ENCODE measurements at regions not wholly inside any gene's neighbourhood (a gene's known extent, or its start where the extent isn't known, plus 50 kb on each side); places are given as distances from the start of the nearest gene placed in this dataset.

- no peaks in the 10 kb centered on the region for H3K79me2 ChIP-seq (ENCODE audit: control insufficient read depth, insufficient read depth, low read length)
- no peaks in the 10 kb centered on the region for H3K27me3 ChIP-seq (ENCODE audit: control insufficient read depth in 2 of 2, insufficient read depth in 2 of 2, low read length in 2 of 2)
- H2AFZ ChIP-seq (ENCODE audit: low read depth, low read length), result no peak overlapping the region
- ChIA-PET CTCF (interaction anchor here (0.9 kb wide), 1 partner anchor 13 kb away, joined by 3 read pairs; no protein-coding TSS in a partner anchor), POLR2A (no interaction called here)
- H3K9me1 ChIP-seq (replicated peaks; ENCODE audit: control insufficient read depth, extremely low read depth, insufficient read depth, low read length), result no peaks in the 10 kb centered on the region
- no peaks in the 10 kb centered on the region for H3K9me3 ChIP-seq (replicated peaks; ENCODE audit: control insufficient read depth, insufficient read depth, low read length)
- H3K4me2 ChIP-seq (ENCODE audit: insufficient read depth, low read length), result no peak overlapping the region
- H3K36me3 ChIP-seq (ENCODE audit: control insufficient read depth in 2 of 2, extremely low read depth in 1 of 2, insufficient read depth in 2 of 2, low read length in 2 of 2), result no peaks in the 10 kb centered on the region
- FAIRE-seq (no peak), DNase-seq (ENCODE audit: low read depth, low spot score) (no peak)
- dilution Hi-C loops (cut with MboI; ENCODE audit: extremely low pct_ligation_motif_present, low sequenced_read_pairs), result no loop called here
- H3K9ac ChIP-seq (replicated peaks; ENCODE audit: extremely low read depth, insufficient read depth, low read length), result no peak overlapping the region
- no peaks in the 10 kb centered on the region for H4K20me1 ChIP-seq (replicated peaks; ENCODE audit: control insufficient read depth, extremely low read depth, insufficient read depth, low read length)
- H3K27ac ChIP-seq (ENCODE audit: insufficient read depth, low read depth, low read length), result no peak overlapping the region
- no peaks in the 10 kb centered on the region for H3K4me1 ChIP-seq (ENCODE audit: control insufficient read depth, extremely low read depth, insufficient read depth, low read length)
- H3K4me3 ChIP-seq (replicated peaks in 1 of 3; ENCODE audit: insufficient read depth in 1 of 3, low read depth in 1 of 3, low read length in 3 of 3), result no peak overlapping the region
- BruUV-seq (replicated peaks), result no TSS peak
- TF ChIP-seq MYC (IDR thresholded peaks at IDR 0.05; ENCODE audit: low read depth, low read length) (no peak), POLR2AphosphoS5 (IDR thresholded peaks at IDR 0.05; ENCODE audit: insufficient read depth, low read depth, low read length) (no peak), FOS (IDR thresholded peaks at IDR 0.05; ENCODE audit: borderline replicate concordance, insufficient read depth, low read length) (no peak), GATA2 (IDR thresholded peaks at IDR 0.05; ENCODE audit: insufficient read depth, insufficient read length, low read depth, low read length) (no peak), CTCF (IDR thresholded peaks at IDR 0.05; ENCODE audit: extremely low read depth in 1 of 2, insufficient read depth in 1 of 2, low read depth in 1 of 2, low read length in 2 of 2) (no peak), MAX (IDR thresholded peaks at IDR 0.05; ENCODE audit: insufficient read depth, insufficient read length) (no peak), EZH2 (IDR thresholded peaks at IDR 0.05; ENCODE audit: borderline replicate concordance, low read depth, low read length, severe bottlenecking) (no peak), JUN (IDR thresholded peaks at IDR 0.05; ENCODE audit: borderline replicate concordance, insufficient read depth, insufficient read length, low read depth) (no peak), POLR2A (IDR thresholded peaks at IDR 0.05; ENCODE audit: low read depth, low read length) (no peak)
- intact Hi-C loops (cut with micrococcal nuclease), result no loop called here
Observed at GRCh38 chr10:8981277-8981676, 926.8 kb downstream of the GATA3 start.

Measured in endothelial cell of umbilical vein (primary cell).